ENCODE measurements at regions not wholly inside any gene's neighbourhood (a gene's known extent, or its start where the extent isn't known, plus 50 kb on each side); places are given as distances from the start of the nearest gene placed in this dataset.

GRCh38 chr5:30287890-30288289 is 905.6 kb upstream of the CDH6 start:
- TF ChIP-seq CTCF (IDR thresholded peaks at IDR 0.05; ENCODE audit: borderline replicate concordance), result no peak
- peaks cover 53% of the 10 kb centered on the region for H3K9me3 ChIP-seq (replicated peaks)
- DNase-seq, result no peak

GRCh38 chr5:30279237-30279636 is 914.2 kb upstream of the CDH6 start:
- Histone ChIP-seq H3K27me3 (ENCODE audit: low read depth) (no peaks in the 10 kb centered on the region), H3K36me3 (no peaks in the 10 kb centered on the region), H3K9me3 (replicated peaks) (peaks cover 13% of the 10 kb centered on the region), H3K4me3 (no peak overlapping the region), H3K4me1 (no peaks in the 10 kb centered on the region), H3K27ac (replicated peaks) (no peak overlapping the region)
- no peak for TF ChIP-seq CTCF (IDR thresholded peaks at IDR 0.05; ENCODE audit: borderline replicate concordance)
- intact Hi-C loops (cut with micrococcal nuclease), result no loop called here
- DNase-seq, result no peak

More at GRCh38 chr5:30287890-30288289, 905.6 kb upstream of the CDH6 start:
- Histone ChIP-seq H3K27me3 (ENCODE audit: low read depth) (no peaks in the 10 kb centered on the region), H3K4me3 (no peak overlapping the region), H3K27ac (replicated peaks) (no peak overlapping the region), H3K36me3 (no peaks in the 10 kb centered on the region), H3K4me1 (no peaks in the 10 kb centered on the region)
- intact Hi-C loops (cut with micrococcal nuclease), result no loop called here

GRCh38 chr5:30267026-30267425 is 926.5 kb upstream of the CDH6 start:
- intact Hi-C loops (cut with micrococcal nuclease), result no loop called here
- no peaks in the 10 kb centered on the region for H3K36me3 ChIP-seq
- no peaks in the 10 kb centered on the region for H3K4me1 ChIP-seq
- TF ChIP-seq CTCF (IDR thresholded peaks at IDR 0.05; ENCODE audit: borderline replicate concordance), result no peak
- no peak for DNase-seq
- no peaks in the 10 kb centered on the region for H3K27me3 ChIP-seq (ENCODE audit: low read depth)
- H3K27ac ChIP-seq (replicated peaks), result no peak overlapping the region
- H3K9me3 ChIP-seq (replicated peaks), result no peaks in the 10 kb centered on the region
- H3K4me3 ChIP-seq, result no peak overlapping the region

- Histone ChIP-seq H3K27me3 (ENCODE audit: low read depth) (no peaks in the 10 kb centered on the region), H3K9me3 (replicated peaks) (peaks cover 7% of the 10 kb centered on the region), H3K36me3 (no peaks in the 10 kb centered on the region), H3K27ac (replicated peaks) (no peak overlapping the region), H3K4me1 (no peaks in the 10 kb centered on the region), H3K4me3 (no peak overlapping the region)
- no peak for TF ChIP-seq CTCF (IDR thresholded peaks at IDR 0.05; ENCODE audit: borderline replicate concordance)
- no peak for DNase-seq
- intact Hi-C loops (cut with micrococcal nuclease), result no loop called here
Observed at GRCh38 chr5:30239331-30240022, 954.0 kb upstream of the CDH6 start.

GRCh38 chr5:30237189-30237588 is 956.3 kb upstream of the CDH6 start:
- no peak for TF ChIP-seq CTCF (IDR thresholded peaks at IDR 0.05; ENCODE audit: borderline replicate concordance)
- no peak overlapping the region for H3K4me3 ChIP-seq
- no peak overlapping the region for H3K27ac ChIP-seq (replicated peaks)
- H3K27me3 ChIP-seq (ENCODE audit: low read depth), result no peaks in the 10 kb centered on the region
- H3K36me3 ChIP-seq, result no peaks in the 10 kb centered on the region
- intact Hi-C loops (cut with micrococcal nuclease), result no loop called here
- H3K4me1 ChIP-seq, result no peaks in the 10 kb centered on the region
- no peak for DNase-seq
- H3K9me3 ChIP-seq (replicated peaks), result peaks cover 7% of the 10 kb centered on the region

Data from left ventricle myocardium inferior (tissue), 1 donor.